ENCODE measurements at regions not wholly inside any gene's neighbourhood (a gene's known extent, or its start where the extent isn't known, plus 50 kb on each side); places are given as distances from the start of the nearest gene placed in this dataset.

DNA sequence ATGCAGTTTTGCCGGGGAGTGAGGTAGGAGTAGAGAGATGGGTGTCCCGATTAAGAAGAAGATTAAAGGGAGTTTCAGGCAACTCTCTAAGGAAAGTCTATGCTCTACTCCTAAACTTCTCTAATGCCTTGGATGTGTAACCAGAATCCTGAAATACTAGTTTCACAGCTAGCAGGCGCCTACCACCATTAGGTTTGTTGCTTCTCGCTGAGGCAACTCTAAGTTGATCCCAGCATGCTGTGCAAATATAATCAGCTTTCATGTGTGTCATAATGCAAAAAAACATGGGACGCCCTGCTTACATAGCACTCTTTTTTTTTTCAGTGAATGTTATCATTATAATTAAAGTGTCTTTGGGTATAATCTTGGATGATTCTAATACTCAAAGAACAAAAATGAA, 50.4 kb upstream of the FAM3C start:
- TF ChIP-seq TAF1 (IDR thresholded peaks at IDR 0.05; ENCODE audit: borderline replicate concordance, insufficient read depth, low read length) (no peak), POLR2AphosphoS5 (IDR thresholded peaks at IDR 0.05; ENCODE audit: low read depth, low read length) (no peak), SIN3A (IDR thresholded peaks at IDR 0.05; ENCODE audit: borderline replicate concordance, insufficient read depth, low read length) (no peak)
- TF ChIP-seq, protein P1, sequence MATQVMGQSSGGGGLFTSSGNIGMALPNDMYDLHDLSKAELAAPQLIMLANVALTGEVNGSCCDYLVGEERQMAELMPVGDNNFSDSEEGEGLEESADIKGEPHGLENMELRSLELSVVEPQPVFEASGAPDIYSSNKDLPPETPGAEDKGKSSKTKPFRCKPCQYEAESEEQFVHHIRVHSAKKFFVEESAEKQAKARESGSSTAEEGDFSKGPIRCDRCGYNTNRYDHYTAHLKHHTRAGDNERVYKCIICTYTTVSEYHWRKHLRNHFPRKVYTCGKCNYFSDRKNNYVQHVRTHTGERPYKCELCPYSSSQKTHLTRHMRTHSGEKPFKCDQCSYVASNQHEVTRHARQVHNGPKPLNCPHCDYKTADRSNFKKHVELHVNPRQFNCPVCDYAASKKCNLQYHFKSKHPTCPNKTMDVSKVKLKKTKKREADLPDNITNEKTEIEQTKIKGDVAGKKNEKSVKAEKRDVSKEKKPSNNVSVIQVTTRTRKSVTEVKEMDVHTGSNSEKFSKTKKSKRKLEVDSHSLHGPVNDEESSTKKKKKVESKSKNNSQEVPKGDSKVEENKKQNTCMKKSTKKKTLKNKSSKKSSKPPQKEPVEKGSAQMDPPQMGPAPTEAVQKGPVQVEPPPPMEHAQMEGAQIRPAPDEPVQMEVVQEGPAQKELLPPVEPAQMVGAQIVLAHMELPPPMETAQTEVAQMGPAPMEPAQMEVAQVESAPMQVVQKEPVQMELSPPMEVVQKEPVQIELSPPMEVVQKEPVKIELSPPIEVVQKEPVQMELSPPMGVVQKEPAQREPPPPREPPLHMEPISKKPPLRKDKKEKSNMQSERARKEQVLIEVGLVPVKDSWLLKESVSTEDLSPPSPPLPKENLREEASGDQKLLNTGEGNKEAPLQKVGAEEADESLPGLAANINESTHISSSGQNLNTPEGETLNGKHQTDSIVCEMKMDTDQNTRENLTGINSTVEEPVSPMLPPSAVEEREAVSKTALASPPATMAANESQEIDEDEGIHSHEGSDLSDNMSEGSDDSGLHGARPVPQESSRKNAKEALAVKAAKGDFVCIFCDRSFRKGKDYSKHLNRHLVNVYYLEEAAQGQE (IDR thresholded peaks at IDR 0.05; ENCODE audit: insufficient read depth in 1 of 2, low read depth in 2 of 2, low read length in 2 of 2): no peak
